NCI-H69 (cell line): ENCODE measurements at regions not wholly inside any gene's neighbourhood (a gene's known extent, or its start where the extent isn't known, plus 50 kb on each side); places are given as distances from the start of the nearest gene placed in this dataset.

Source experiments
- DNase-seq: peaks from one replicate; lab custom pipeline; 2025; lab: John Stamatoyannopoulos, UW

- DNase-seq = no peak
Observed at GRCh38 chr9:97747201-97747965, 50.2 kb upstream of the XPA start.

GRCh38 chr9:97748525-97748924 is 51.4 kb upstream of the XPA start:
- no peak for DNase-seq

GRCh38 chr9:97749928-97750327 is 52.8 kb upstream of the XPA start:
- DNase-seq = no peak

- DNase-seq = no peak
Observed at GRCh38 chr9:97751531-97751930, 54.4 kb upstream of the XPA start.

- DNase-seq = no peak
Observed at GRCh38 chr9:97752274-97752673, 55.1 kb upstream of the XPA start.

- no peak for DNase-seq
Observed at GRCh38 chr9:97753364-97753763, 56.2 kb upstream of the XPA start.

- no peak for DNase-seq
Observed at GRCh38 chr9:97753975-97754374, 56.8 kb upstream of the XPA start.

GRCh38 chr9:97755618-97756267 is 58.6 kb upstream of the XPA start:
- DNase-seq = peak; percentile 23

- no peak for DNase-seq
Observed at GRCh38 chr9:97756991-97757390, 59.9 kb upstream of the XPA start.

- no peak for DNase-seq
Observed at GRCh38 chr9:97758334-97758916, 61.3 kb upstream of the XPA start.

- DNase-seq = no peak
Observed at GRCh38 chr9:97759581-97760288, 62.6 kb upstream of the XPA start.

- DNase-seq = peak; percentile 69
Observed at GRCh38 chr9:97761056-97761598, 64.0 kb upstream of the XPA start.

GRCh38 chr9:97761879-97762278 is 64.7 kb upstream of the XPA start:
- DNase-seq = no peak

GRCh38 chr9:97763874-97764273 is 66.7 kb upstream of the XPA start:
- DNase-seq = no peak

- no peak for DNase-seq
Observed at GRCh38 chr9:97766092-97766491, 69.0 kb upstream of the XPA start.

- no peak for DNase-seq
Observed at GRCh38 chr9:97766610-97767009, 69.5 kb upstream of the XPA start.

- no peak for DNase-seq
Observed at GRCh38 chr9:97767891-97768290, 70.8 kb upstream of the XPA start.

GRCh38 chr9:97768746-97769145 is 71.6 kb upstream of the XPA start:
- DNase-seq = no peak

- DNase-seq = no peak
Observed at GRCh38 chr9:97769208-97769607, 72.1 kb upstream of the XPA start.

- no peak for DNase-seq
Observed at GRCh38 chr9:97770808-97771372, 73.8 kb upstream of the XPA start.

- no peak for DNase-seq
Observed at GRCh38 chr9:97771641-97772040, 74.5 kb upstream of the XPA start.

GRCh38 chr9:97772145-97772544 is 75.0 kb upstream of the XPA start:
- DNase-seq = peak; percentile 93
